Stromal cell of bone marrow (primary cell): ENCODE measurements at regions not wholly inside any gene's neighbourhood (a gene's known extent, or its start where the extent isn't known, plus 50 kb on each side); places are given as distances from the start of the nearest gene placed in this dataset.
"Not testable (repeated sequence)": the region's sequence is repeated elsewhere in the genome, so short reads cannot be mapped to it uniquely, and the experiment has no call there.

ENCODE experiments used
- DNase-seq: peaks from one replicate; pipeline ENCODE4 v3.0.0-alpha.2; 2012; ENCODE audit warnings: low read depth

- not testable (repeated sequence) for DNase-seq
Observed at GRCh38 chr22:48911647-48912046, 916.0 kb downstream of the BRD1 start.

- not testable (repeated sequence) for DNase-seq
Observed at GRCh38 chr22:48911067-48911466, 916.6 kb downstream of the BRD1 start.

- DNase-seq = no peak
Observed at GRCh38 chr22:48908547-48908946, 919.1 kb downstream of the BRD1 start.

GRCh38 chr22:48907591-48907990 lies 920.1 kb downstream of the BRD1 start:
- DNase-seq = no peak

- DNase-seq = no peak
Observed at GRCh38 chr22:48906216-48906835, 921.3 kb downstream of the BRD1 start.

- DNase-seq = no peak
Observed at GRCh38 chr22:48905206-48905975, 922.3 kb downstream of the BRD1 start.

GRCh38 chr22:48902983-48903650 lies 924.6 kb downstream of the BRD1 start:
- DNase-seq = no peak

GRCh38 chr22:48902001-48902869 lies 925.4 kb downstream of the BRD1 start:
- DNase-seq = no peak

- no peak for DNase-seq
Observed at GRCh38 chr22:48901324-48901723, 926.3 kb downstream of the BRD1 start.

- DNase-seq = no peak
Observed at GRCh38 chr22:48900626-48901025, 927.0 kb downstream of the BRD1 start.

- no peak for DNase-seq
Observed at GRCh38 chr22:48900327-48900597, 927.4 kb downstream of the BRD1 start.

- no peak for DNase-seq
Observed at GRCh38 chr22:48899523-48900326, 927.9 kb downstream of the BRD1 start.

- DNase-seq = no peak
Observed at GRCh38 chr22:48898524-48899250, 929.0 kb downstream of the BRD1 start.

GRCh38 chr22:48897645-48898370 lies 929.9 kb downstream of the BRD1 start:
- DNase-seq = no peak

- DNase-seq = no peak
Observed at GRCh38 chr22:48896766-48897644, 930.7 kb downstream of the BRD1 start.

- DNase-seq = no peak
Observed at GRCh38 chr22:48895831-48896765, 931.6 kb downstream of the BRD1 start.

- no peak for DNase-seq
Observed at GRCh38 chr22:48895336-48895735, 932.3 kb downstream of the BRD1 start.

GRCh38 chr22:48894804-48895250 lies 932.8 kb downstream of the BRD1 start:
- no peak for DNase-seq
